Mammary epithelial cell (primary cell): ENCODE measurements at regions not wholly inside any gene's neighbourhood (a gene's known extent, or its start where the extent isn't known, plus 50 kb on each side); places are given as distances from the start of the nearest gene placed in this dataset.

Experiments
- EZH2 ChIP-seq: IDR thresholded peaks from 2 replicates; pipeline ENCODE4 v1.6.1; 2012; ENCODE audit warnings: low read length, inconsistent platforms, borderline replicate concordance
- TF ChIP-seq, protein P1 (sequence below), 2 donors: IDR thresholded peaks in 1 of 2; conservative IDR thresholded peaks in 1 of 2; 2 replicates each; pipeline ENCODE4 v1.5.1; 2011 to 2012; ENCODE audit warnings: inconsistent platforms in 2 of 2, low read length in 2 of 2, mild to moderate bottlenecking in 2 of 2, control low read depth in 1 of 2, low read depth in 1 of 2; ENCODE audit not compliant: insufficient read depth in 1 of 2; ENCODE audit errors: extremely low read depth in 1 of 2

DNA sequence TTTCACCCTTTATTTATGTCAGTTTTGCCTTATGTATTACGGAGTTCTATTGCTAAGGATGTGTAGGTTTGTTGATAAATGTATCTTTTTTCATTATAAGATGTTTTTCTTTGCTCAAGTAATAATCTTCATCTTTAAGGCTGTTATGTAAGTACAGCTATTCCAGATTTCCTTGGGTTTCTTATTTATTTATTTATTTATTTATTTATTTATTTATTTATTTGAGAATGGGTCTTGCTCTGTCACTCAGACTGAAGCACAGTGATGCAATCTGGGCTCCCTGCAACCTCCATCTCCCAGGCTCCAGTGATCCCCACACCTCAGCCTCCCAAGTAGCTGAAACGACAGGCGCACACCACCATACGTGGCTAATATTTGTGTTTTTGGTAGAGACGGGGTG, 617.0 kb downstream of the SLITRK1 start:
- TF ChIP-seq, protein P1, sequence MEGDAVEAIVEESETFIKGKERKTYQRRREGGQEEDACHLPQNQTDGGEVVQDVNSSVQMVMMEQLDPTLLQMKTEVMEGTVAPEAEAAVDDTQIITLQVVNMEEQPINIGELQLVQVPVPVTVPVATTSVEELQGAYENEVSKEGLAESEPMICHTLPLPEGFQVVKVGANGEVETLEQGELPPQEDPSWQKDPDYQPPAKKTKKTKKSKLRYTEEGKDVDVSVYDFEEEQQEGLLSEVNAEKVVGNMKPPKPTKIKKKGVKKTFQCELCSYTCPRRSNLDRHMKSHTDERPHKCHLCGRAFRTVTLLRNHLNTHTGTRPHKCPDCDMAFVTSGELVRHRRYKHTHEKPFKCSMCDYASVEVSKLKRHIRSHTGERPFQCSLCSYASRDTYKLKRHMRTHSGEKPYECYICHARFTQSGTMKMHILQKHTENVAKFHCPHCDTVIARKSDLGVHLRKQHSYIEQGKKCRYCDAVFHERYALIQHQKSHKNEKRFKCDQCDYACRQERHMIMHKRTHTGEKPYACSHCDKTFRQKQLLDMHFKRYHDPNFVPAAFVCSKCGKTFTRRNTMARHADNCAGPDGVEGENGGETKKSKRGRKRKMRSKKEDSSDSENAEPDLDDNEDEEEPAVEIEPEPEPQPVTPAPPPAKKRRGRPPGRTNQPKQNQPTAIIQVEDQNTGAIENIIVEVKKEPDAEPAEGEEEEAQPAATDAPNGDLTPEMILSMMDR (conservative IDR thresholded peaks at IDR 0.05 in 1 of 2, IDR thresholded peaks at IDR 0.05 in 1 of 2; ENCODE audit: extremely low read depth in 1 of 2, insufficient read depth in 1 of 2, low read depth in 1 of 2, low read length in 2 of 2), result no peak
- no peak for TF ChIP-seq EZH2
